Inflammatory macrophage treated with lipopolysaccharide for 1 hour (primary cell): ENCODE measurements at regions not wholly inside any gene's neighbourhood (a gene's known extent, or its start where the extent isn't known, plus 50 kb on each side); places are given as distances from the start of the nearest gene placed in this dataset.

Experiments used
- DNase-seq, 2 donors: peaks; one replicate each; pipeline ENCODE4 v3.0.0-alpha.2; 2020 to 2022

- DNase-seq: no peak
These were observed 78.5 kb downstream of the RPLP1 start for GRCh38 chr15:69530991-69531664.

DNA sequence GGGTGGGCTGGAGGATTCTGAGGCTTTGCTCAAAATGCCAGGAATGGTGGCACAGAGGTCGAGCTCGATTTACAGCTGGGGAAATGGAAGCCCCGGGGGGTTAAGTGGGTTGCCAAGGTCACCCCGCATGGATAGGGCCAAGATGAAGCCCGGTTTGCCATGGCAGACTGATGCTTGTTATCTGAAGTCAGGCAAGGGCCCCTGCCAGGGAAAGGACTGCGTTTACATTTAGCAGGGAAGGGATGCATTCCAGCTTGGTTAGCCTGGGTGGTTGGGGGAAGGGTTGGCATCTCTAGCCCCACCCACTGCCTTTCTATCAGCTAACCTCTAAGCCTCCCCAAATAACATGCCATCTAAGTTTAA is 79.0 kb downstream of the RPLP1 start:
- no peak for DNase-seq

DNA sequence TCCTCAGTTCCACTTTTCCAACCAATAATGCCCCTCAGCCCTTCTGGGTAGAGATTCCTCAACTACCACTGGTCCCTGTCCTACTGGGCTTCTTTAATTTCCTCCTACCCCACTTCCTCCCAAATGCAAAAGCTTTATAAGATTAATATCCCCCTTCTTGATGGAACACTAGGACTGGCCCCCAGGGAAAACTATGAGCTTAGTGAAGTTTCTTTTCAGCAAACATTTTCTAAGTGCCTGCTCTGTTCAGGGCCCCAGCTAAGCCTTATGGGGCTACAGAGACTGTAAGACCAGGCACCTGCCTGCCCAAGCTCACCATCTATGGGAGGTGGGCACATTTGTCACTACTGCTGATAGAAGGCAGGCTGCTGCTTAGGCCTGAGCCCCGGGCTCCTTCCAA is 79.4 kb downstream of the RPLP1 start:
- no peak for DNase-seq

DNA sequence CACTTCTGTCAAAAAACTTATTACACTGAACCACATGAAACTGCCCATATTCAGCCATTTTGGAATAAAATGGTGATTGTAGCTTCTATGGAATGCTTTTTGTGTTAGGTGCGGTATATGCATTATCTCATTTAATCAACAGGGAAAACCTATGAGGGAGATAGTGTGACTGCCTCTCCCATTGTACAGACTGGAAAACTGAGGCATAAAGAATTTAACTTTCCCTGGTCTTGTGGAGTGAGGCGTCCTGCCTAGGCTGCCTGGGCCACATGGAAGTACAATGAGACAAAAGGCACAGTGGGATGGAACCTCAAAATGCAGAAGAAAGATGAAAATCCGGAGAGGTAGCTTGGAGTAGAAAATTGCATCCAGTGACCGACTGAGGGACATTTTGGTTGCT is 80.2 kb downstream of the RPLP1 start:
- DNase-seq: no peak

DNA sequence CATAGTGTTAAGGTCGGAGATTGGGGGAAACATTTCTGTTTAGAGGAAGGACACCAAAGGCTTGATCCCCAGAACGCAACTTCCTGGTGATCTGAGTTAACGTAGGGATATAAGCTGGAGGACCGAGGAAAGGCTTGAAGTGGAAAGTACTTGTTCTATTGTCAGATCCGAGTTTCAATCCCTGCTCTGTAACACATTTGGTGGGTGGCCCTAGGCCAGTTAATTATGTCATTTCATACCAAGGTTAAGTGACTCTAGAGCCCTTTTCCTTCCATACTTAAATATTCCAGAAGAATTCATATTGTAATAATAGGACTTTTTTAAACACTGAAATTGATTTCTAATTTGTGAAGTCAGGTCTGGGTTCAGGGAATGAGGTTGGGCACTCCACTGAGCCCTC is 80.9 kb downstream of the RPLP1 start:
- no peak for DNase-seq

DNA sequence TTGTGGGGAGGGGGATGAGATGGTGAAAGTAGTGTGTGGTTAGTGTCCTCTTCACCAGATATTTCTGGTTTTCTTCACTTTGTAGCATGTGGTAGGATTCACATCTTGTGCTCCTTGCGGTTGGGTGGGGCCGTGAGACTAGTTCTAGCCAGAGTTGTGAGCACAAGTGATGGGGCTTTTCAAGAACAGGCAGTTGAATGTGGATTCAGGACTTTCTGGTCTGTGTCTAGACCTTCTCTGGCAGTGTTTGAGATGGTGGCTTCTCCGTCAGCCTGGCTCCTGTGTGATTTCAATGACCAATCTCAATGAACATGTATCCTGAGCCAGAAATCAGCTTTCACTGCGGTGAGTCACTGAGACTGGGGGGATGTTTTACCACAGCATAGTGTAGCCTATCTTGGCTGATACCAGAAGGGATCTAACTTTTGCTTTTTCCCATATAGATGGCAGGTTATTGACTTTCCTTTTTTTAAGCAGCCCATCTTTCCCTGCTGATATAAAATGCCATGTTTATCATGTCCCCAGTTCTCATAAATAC is 82.6 kb downstream of the RPLP1 start:
- DNase-seq: no peak

DNA sequence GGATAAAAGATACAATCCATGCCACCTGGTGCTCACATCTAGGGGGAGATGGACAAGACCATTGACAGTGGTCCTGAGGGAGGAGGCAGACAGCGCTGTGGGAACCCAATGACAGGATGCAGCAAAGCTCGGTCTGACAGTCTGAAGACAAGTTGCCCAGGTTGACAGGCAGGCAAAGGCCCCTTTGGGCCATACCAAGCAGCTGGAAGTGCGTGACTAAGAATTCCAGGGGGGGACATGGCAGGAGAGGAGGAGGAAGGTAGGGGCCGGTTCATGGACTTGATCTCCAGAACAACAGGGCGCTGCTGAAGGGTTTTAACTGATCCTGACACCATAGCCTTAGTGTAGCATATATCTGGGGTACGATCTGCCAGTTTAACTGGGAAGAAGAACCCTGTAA is 83.4 kb downstream of the RPLP1 start:
- no peak for DNase-seq

GRCh38 chr15:69536726-69537512 is 84.3 kb downstream of the RPLP1 start:
- no peak for DNase-seq

DNA sequence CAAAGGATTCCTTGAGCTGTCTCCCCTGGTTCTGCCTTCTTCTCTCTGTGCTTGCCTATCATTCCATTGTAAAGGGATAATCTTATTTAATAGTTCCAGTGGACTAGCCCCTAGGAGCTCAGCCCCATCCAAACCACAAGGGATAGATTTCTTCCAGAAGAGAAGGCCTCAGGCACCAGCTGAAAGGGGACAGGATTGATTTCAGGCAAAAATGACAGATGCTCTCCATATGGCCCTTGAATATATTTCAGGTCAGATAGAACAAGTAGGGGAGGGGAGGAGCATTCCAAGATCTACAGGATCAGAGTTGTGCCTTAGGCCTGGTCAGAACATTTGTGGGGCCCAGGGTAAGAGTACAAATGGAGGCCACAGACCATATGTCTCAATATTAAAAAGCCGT is 85.3 kb downstream of the RPLP1 start:
- DNase-seq: no peak

GRCh38 chr15:69538379-69538778 is 85.8 kb downstream of the RPLP1 start:
- DNase-seq: no peak

DNA sequence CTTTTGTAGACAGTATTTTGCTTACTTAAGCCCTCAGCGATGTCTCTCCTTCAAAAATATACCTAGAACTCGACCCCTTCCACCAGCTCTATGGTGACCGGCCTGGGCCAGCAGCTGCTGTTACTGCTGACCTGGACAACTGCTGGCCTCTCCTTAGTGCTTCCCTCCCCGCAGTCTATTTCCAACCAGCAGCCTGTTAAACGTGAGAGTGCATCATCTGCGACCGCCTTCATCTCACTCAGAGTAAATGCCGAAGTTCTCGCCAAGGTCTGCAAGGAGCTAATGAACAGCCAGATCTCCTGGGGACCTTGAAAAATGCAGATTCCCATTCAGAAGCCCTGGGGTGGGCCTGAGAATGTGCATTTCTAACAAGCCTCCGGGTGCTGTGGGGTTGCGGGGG is 86.7 kb downstream of the RPLP1 start:
- DNase-seq: no peak

- no peak for DNase-seq
These were observed 88.0 kb downstream of the RPLP1 start for GRCh38 chr15:69540622-69541021.

DNA sequence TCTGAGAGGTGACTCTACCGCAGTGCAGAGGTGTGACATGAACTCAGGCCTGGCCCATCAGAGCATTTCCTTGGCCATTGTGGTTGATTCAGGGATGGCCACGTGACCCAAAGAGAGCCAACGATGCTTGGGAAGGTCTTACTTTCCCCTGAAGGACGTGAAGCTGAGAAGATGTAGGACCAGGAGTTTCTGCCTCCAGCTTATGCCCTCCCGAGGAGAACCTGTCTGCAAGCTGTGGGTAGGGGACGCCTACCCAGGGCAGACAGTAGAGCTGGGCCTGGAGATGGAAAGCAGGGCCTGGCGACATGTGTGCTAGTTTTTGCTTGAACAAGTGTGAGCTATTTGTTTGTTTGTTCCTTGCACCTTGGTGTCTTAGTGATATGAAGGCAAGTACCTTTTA is 89.4 kb downstream of the RPLP1 start:
- DNase-seq: no peak

- no peak for DNase-seq
These were observed 91.2 kb downstream of the RPLP1 start for GRCh38 chr15:69543681-69544364.

- DNase-seq: no peak
These were observed 91.9 kb downstream of the RPLP1 start for GRCh38 chr15:69544365-69545113.

DNA sequence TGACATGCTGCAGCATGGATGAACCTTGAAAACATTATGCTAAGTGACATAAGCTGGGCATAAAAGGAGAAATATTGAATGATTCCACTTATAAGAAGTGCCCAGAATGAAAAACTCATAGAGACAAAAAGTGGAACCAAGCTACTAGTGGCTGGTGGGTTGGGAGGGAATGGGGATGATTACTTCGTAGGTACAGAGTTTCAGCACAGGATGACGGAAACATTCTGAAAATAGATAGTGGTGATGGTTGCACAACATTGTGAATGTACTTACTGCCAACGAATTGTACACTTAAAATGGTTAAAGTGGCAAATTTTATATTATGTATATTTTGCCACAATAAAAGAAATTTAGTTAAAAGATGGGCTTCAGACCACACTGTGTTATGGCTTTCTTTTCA is 93.6 kb downstream of the RPLP1 start:
- peak; percentile 11 to 48 for DNase-seq

GRCh38 chr15:69548395-69549180 is 96.0 kb downstream of the RPLP1 start:
- no peak for DNase-seq

DNA sequence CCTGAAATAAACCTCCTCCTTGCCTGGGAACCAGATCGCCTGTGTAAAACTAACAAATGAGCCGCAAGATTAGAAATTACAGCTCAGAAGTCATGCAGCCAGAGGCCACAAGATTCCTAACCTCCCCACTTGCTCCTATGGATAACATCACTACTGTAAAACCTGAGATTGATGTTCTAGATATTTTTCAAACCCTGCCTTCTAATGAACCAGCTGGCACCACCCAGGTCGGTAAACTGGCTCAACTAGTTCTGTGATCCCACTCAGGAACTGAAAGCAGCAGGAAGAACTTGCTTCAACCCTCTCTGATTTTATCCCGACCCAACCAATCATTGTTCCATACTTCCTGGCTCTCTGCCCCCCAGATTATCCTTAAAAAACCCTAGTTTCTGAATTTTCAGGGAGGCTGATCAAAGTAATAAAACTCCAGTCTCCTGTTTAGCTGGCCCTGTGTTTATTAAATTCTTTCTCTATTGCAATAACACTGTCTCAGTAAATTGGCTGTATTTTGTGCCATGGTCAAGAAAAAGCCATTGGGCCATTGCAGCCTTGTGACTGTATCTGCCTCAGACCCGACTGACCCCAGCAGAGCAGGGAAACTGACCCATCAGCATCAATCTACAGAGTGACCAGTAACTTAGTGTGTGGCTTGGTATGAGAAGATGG is 98.9 kb downstream of the RPLP1 start:
- DNase-seq: no peak

DNA sequence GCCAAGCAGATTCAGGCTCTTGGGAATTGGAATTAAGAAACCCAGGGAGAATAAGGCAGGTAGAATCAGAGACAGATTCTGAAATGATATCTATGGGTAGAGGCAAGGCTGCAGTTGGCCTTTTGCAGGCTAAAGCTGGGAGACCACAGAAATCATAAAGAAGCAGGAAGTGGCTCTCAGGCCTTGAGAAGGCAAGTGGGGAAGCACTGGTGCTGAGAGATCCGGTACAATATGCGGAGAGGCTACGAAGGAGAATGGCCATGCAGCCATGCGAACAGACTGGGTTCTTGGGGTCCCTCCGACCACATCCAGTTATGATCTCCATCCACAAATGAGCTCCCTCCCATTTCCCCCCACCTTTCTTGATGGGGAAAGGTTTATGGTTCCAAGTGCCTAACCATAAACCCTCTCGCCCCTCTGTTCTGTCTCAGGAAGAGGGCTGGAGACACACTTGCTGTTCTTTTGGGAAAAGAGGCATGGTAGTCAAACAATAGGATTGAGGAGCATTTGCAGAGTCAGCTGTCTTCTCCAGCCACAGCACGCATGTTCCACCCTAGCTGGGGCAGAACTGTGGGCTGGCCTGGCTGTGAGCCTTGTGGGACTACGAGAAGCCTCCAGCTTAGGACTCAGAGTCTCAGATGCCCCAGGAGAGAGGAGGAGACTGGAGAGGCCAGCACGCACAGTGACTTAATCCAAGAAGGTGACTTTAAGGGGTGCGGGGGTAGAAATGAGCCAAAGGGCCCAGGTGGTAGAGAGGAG is 99.6 kb downstream of the RPLP1 start:
- DNase-seq: no peak

DNA sequence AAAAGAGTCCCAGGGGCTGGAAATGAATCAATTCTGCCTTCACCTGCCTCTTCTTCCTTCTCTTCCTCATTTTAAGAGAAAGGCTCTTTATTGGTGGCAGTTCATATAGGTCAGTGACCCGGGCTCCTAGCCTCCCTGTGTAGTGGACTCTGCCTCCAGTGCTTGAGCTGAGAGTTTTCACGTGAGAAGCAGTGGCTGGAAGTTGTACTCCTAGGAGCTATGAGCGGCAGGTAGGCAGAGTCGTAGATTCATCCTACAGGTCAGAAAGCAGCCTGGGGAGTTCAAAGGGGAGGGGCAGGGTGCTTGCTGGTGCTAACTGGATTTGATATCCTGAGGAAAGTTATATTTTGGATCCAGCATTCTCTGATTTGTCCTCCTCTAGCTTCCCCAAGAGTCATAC is 101.1 kb downstream of the RPLP1 start:
- no peak for DNase-seq
